ENCODE measurements at regions not wholly inside any gene's neighbourhood (a gene's known extent, or its start where the extent isn't known, plus 50 kb on each side); places are given as distances from the start of the nearest gene placed in this dataset.

- no peak for DNase-seq
Measured at GRCh38 chr1:4029376-4029775, 129.3 kb upstream of the C1orf174 start.

GRCh38 chr1:4032571-4032970, 132.5 kb upstream of the C1orf174 start:
- intact Hi-C loops (cut with DNase I): no loop called here
- Histone ChIP-seq H3K27me3 (peaks cover 38% of the 10 kb centered on the region), H3K36me3 (no peaks in the 10 kb centered on the region), H3K4me1 (no peaks in the 10 kb centered on the region), H3K9me3 (no peaks in the 10 kb centered on the region), H3K27ac (no peak overlapping the region), H3K4me3 (no peak overlapping the region)
- DNase-seq (no peak), ATAC-seq (no peak)
- no peak for TF ChIP-seq CTCF (IDR thresholded peaks at IDR 0.05)

More at GRCh38 chr1:4029376-4029775, 129.3 kb upstream of the C1orf174 start:
- intact Hi-C loops (cut with DNase I): no loop called here
- ATAC-seq: no peak
- Histone ChIP-seq H3K9me3 (no peaks in the 10 kb centered on the region), H3K27me3 (peaks cover 27% of the 10 kb centered on the region), H3K4me1 (no peaks in the 10 kb centered on the region), H3K36me3 (no peaks in the 10 kb centered on the region), H3K27ac (no peak overlapping the region), H3K4me3 (no peak overlapping the region)
- TF ChIP-seq CTCF (IDR thresholded peaks at IDR 0.05): no peak

- intact Hi-C loops (cut with DNase I): no loop called here
- H3K27ac ChIP-seq: no peak overlapping the region
- H3K27me3 ChIP-seq: peaks cover 38% of the 10 kb centered on the region
- DNase-seq (no peak), ATAC-seq (no peak)
- H3K9me3 ChIP-seq: no peaks in the 10 kb centered on the region
- H3K4me1 ChIP-seq: no peaks in the 10 kb centered on the region
- H3K4me3 ChIP-seq: no peak overlapping the region
- no peak for TF ChIP-seq CTCF (IDR thresholded peaks at IDR 0.05)
- H3K36me3 ChIP-seq: no peaks in the 10 kb centered on the region
Measured at GRCh38 chr1:4033129-4033676, 133.1 kb upstream of the C1orf174 start.

GRCh38 chr1:4033713-4034112, 133.6 kb upstream of the C1orf174 start:
- DNase-seq (no peak), ATAC-seq (no peak)
- intact Hi-C loops (cut with DNase I): no loop called here
- H3K4me3 ChIP-seq: no peak overlapping the region
- peaks cover 38% of the 10 kb centered on the region for H3K27me3 ChIP-seq
- no peaks in the 10 kb centered on the region for H3K4me1 ChIP-seq
- no peaks in the 10 kb centered on the region for H3K9me3 ChIP-seq
- H3K27ac ChIP-seq: no peak overlapping the region
- TF ChIP-seq CTCF (IDR thresholded peaks at IDR 0.05): no peak
- no peaks in the 10 kb centered on the region for H3K36me3 ChIP-seq

- no peaks in the 10 kb centered on the region for H3K9me3 ChIP-seq
- H3K27ac ChIP-seq: no peak overlapping the region
- no peak for ATAC-seq
- H3K27me3 ChIP-seq: peaks cover 38% of the 10 kb centered on the region
- H3K36me3 ChIP-seq: no peaks in the 10 kb centered on the region
- no peak overlapping the region for H3K4me3 ChIP-seq
- intact Hi-C loops (cut with DNase I): no loop called here
- H3K4me1 ChIP-seq: no peaks in the 10 kb centered on the region
- no peak for DNase-seq
- no peak for TF ChIP-seq CTCF (IDR thresholded peaks at IDR 0.05)
Measured at GRCh38 chr1:4034318-4034887, 134.3 kb upstream of the C1orf174 start.

- H3K36me3 ChIP-seq: no peaks in the 10 kb centered on the region
- no peaks in the 10 kb centered on the region for H3K9me3 ChIP-seq
- no peak for TF ChIP-seq CTCF (IDR thresholded peaks at IDR 0.05)
- H3K27me3 ChIP-seq: peaks cover 10% of the 10 kb centered on the region
- H3K27ac ChIP-seq: no peak overlapping the region
- no peak overlapping the region for H3K4me3 ChIP-seq
- intact Hi-C loops (cut with DNase I): no loop called here
- no peak for DNase-seq
- no peak for ATAC-seq
- H3K4me1 ChIP-seq: no peaks in the 10 kb centered on the region
Measured at GRCh38 chr1:4044967-4045366, 144.9 kb upstream of the C1orf174 start.
